HepG2 (cell line): ENCODE measurements at regions not wholly inside any gene's neighbourhood (a gene's known extent, or its start where the extent isn't known, plus 50 kb on each side); places are given as distances from the start of the nearest gene placed in this dataset.

ENCODE experiments used
- EZH2 ChIP-seq: conservative IDR thresholded peaks from 2 replicates; pipeline ENCODE4 v1.6.1; 2012; ENCODE audit warnings: mild to moderate bottlenecking, low read depth, low read length, moderate library complexity
- FLYWCH1 ChIP-seq: sonication (generic); formaldehyde crosslinking; IDR thresholded peaks from 2 replicates; pipeline ENCODE4 v1.8.1; 2023; ENCODE audit warnings: mild to moderate bottlenecking, missing genetic modification reagents
- HNRNPH1 ChIP-seq: fragments of 200-400 bp; formaldehyde crosslinking; optimal IDR thresholded peaks from 2 replicates; pipeline ENCODE3; 2017; ENCODE audit warnings: mild to moderate bottlenecking, low read depth, low read length
- JUND ChIP-seq: sonication (generic); formaldehyde crosslinking; IDR thresholded peaks from 2 replicates; pipeline ENCODE4 v1.8.0; 2022; ENCODE audit warnings: mild to moderate bottlenecking, missing genetic modification reagents
- NFE2L1 ChIP-seq: sonication (generic); formaldehyde crosslinking; IDR thresholded peaks from 2 replicates; pipeline ENCODE4 v1.4.0; 2020; ENCODE audit warnings: missing genetic modification reagents, mild to moderate bottlenecking, borderline replicate concordance
- NFE2L2 ChIP-seq: fragments of 150-350 bp; IDR thresholded peaks from 2 replicates; pipeline ENCODE4 v1.6.1; 2014; ENCODE audit warnings: low read length
- NFIC ChIP-seq: IDR thresholded peaks from 2 replicates; pipeline ENCODE4 v1.6.1; 2012; ENCODE audit warnings: mild to moderate bottlenecking, low read length, inconsistent platforms
- PHB2 ChIP-seq: fragments of 450-650 bp; IDR thresholded peaks from 2 replicates; pipeline ENCODE4 v1.6.1; 2018; ENCODE audit not compliant: partially characterized antibody
- RFX1 ChIP-seq: fragments of 450-650 bp; IDR thresholded peaks from 2 replicates; pipeline ENCODE4 v1.6.1; 2017
- ZBTB42 ChIP-seq: sonication (generic); formaldehyde crosslinking; IDR thresholded peaks from 2 replicates; pipeline ENCODE4 v1.5.0; 2020; ENCODE audit warnings: mild to moderate bottlenecking, missing genetic modification reagents
- ZNF3 ChIP-seq: IDR thresholded peaks from 2 replicates; pipeline ENCODE4 v1.7.0; 2017; ENCODE audit warnings: inconsistent platforms
- ZNF720 ChIP-seq: sonication (generic); formaldehyde crosslinking; IDR thresholded peaks from 2 replicates; pipeline ENCODE4 v1.4.0; 2020; ENCODE audit warnings: missing genetic modification reagents
- TF ChIP-seq, protein P1 (sequence below): sonication (generic); formaldehyde crosslinking; IDR thresholded peaks from 2 replicates; pipeline ENCODE4 v1.5.1; 2020; ENCODE audit warnings: missing genetic modification reagents, mild to moderate bottlenecking, borderline replicate concordance
- TF ChIP-seq, protein P2 (sequence below): sonication (generic); formaldehyde crosslinking; IDR thresholded peaks from 2 replicates; pipeline ENCODE4 v1.4.0; 2020; ENCODE audit warnings: missing genetic modification reagents, borderline replicate concordance

DNA sequence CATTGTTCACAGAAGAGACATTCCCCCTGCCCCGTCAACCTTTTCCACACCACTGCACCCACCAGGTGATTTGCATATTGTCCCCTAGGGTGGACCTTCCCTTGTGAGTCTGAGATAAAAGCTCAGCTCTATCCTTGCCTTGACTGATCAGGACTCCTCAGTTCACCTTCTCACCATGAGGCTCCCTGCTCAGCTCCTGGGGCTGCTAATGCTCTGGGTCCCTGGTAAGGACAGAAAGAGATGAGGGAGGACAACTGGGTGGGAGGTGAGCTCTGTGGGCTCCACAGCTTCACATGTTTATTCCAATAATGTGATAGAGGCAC is 1160.1 kb downstream of the RPIA start:
- TF ChIP-seq, protein P1, sequence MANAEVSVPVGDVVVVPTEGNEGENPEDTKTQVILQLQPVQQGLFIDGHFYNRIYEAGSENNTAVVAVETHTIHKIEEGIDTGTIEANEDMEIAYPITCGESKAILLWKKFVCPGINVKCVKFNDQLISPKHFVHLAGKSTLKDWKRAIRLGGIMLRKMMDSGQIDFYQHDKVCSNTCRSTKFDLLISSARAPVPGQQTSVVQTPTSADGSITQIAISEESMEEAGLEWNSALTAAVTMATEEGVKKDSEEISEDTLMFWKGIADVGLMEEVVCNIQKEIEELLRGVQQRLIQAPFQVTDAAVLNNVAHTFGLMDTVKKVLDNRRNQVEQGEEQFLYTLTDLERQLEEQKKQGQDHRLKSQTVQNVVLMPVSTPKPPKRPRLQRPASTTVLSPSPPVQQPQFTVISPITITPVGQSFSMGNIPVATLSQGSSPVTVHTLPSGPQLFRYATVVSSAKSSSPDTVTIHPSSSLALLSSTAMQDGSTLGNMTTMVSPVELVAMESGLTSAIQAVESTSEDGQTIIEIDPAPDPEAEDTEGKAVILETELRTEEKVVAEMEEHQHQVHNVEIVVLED: no peak
- TF ChIP-seq FLYWCH1 (CRISPR knock-in tag): no peak
- no peak for TF ChIP-seq ZNF720 (CRISPR knock-in tag)
- no peak for TF ChIP-seq PHB2
- no peak for TF ChIP-seq ZBTB42
- TF ChIP-seq HNRNPH1: no peak
- TF ChIP-seq RFX1: no peak
- no peak for TF ChIP-seq NFE2L1 (CRISPR knock-in tag)
- TF ChIP-seq, protein P2, sequence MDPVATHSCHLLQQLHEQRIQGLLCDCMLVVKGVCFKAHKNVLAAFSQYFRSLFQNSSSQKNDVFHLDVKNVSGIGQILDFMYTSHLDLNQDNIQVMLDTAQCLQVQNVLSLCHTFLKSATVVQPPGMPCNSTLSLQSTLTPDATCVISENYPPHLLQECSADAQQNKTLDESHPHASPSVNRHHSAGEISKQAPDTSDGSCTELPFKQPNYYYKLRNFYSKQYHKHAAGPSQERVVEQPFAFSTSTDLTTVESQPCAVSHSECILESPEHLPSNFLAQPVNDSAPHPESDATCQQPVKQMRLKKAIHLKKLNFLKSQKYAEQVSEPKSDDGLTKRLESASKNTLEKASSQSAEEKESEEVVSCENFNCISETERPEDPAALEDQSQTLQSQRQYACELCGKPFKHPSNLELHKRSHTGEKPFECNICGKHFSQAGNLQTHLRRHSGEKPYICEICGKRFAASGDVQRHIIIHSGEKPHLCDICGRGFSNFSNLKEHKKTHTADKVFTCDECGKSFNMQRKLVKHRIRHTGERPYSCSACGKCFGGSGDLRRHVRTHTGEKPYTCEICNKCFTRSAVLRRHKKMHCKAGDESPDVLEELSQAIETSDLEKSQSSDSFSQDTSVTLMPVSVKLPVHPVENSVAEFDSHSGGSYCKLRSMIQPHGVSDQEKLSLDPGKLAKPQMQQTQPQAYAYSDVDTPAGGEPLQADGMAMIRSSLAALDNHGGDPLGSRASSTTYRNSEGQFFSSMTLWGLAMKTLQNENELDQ (CRISPR knock-in tag): no peak
- TF ChIP-seq NFE2L2: no peak
- no peak for TF ChIP-seq EZH2
- no peak for TF ChIP-seq ZNF3 (CRISPR knock-in tag)
- no peak for TF ChIP-seq NFIC
- TF ChIP-seq JUND (CRISPR knock-in tag): no peak
